Fibroblast of lung (primary cell): ENCODE measurements at regions not wholly inside any gene's neighbourhood (a gene's known extent, or its start where the extent isn't known, plus 50 kb on each side); places are given as distances from the start of the nearest gene placed in this dataset.

Source experiments
- DNase-seq, 2 donors: peaks; one replicate each; pipeline versions ENCODE4 v3.0.0 to v3.0.0-alpha.2; 2010; ENCODE audit warnings: low read depth in 2 of 2
- H2AFZ ChIP-seq: 2 replicates; pipeline ENCODE4 v1.5.1; 2012; ENCODE audit warnings: low read length, control low read depth, inconsistent platforms
- H3K27ac ChIP-seq: 2 replicates; pipeline ENCODE4 v1.5.1; 2011; ENCODE audit warnings: low read length, control low read depth; ENCODE audit not compliant: insufficient read depth
- H3K27me3 ChIP-seq: 2 replicates; pipeline ENCODE4 v1.5.1; 2011; ENCODE audit warnings: mild to moderate bottlenecking, low read length; ENCODE audit not compliant: control insufficient read depth, insufficient read depth
- H3K36me3 ChIP-seq: 2 replicates; pipeline ENCODE4 v1.5.1; 2011; ENCODE audit warnings: low read length; ENCODE audit not compliant: control insufficient read depth, insufficient read depth
- H3K4me1 ChIP-seq: 2 replicates; pipeline ENCODE4 v1.5.1; 2011; ENCODE audit warnings: low read length; ENCODE audit not compliant: control insufficient read depth, insufficient read depth; ENCODE audit errors: extremely low read depth
- H3K4me2 ChIP-seq: 2 replicates; pipeline ENCODE4 v1.5.1; 2011; ENCODE audit warnings: low read length, control low read depth; ENCODE audit not compliant: insufficient read depth; ENCODE audit errors: extremely low read depth
- H3K4me3 ChIP-seq, 4 experiments: fragments of 200-600 bp in 1 of 4; sonication (generic) in 1 of 4; replicated peaks in 1 of 4; 2 replicates each; pipeline ENCODE4 v1.5.1; 2011 to 2016; ENCODE audit warnings: low read length in 4 of 4, low read depth in 3 of 4, mild to moderate bottlenecking in 3 of 4, control low read depth in 2 of 4, inconsistent platforms in 1 of 4, mixed read lengths in 1 of 4; ENCODE audit not compliant: insufficient read depth in 1 of 4; ENCODE audit errors: control extremely low read depth in 1 of 4
- H3K79me2 ChIP-seq: 2 replicates; pipeline ENCODE4 v1.5.1; 2012; ENCODE audit warnings: mild to moderate bottlenecking, low read length, inconsistent platforms; ENCODE audit not compliant: control insufficient read depth, insufficient read depth
- H3K9ac ChIP-seq: 2 replicates; pipeline ENCODE4 v1.5.1; 2011; ENCODE audit warnings: mild to moderate bottlenecking, low read length, control low read depth; ENCODE audit not compliant: insufficient read depth
- H3K9me3 ChIP-seq: 2 replicates; pipeline ENCODE4 v1.5.1; 2012; ENCODE audit warnings: low read depth, low read length; ENCODE audit not compliant: control insufficient read depth, insufficient read depth
- H4K20me1 ChIP-seq: 2 replicates; pipeline ENCODE4 v1.5.1; 2011; ENCODE audit warnings: low read length; ENCODE audit not compliant: control insufficient read depth, insufficient read depth; ENCODE audit errors: extremely low read depth
- EZH2 ChIP-seq: IDR thresholded peaks from 2 replicates; pipeline ENCODE4 v1.5.1; 2012; ENCODE audit warnings: low read length, control low read depth, mild to moderate bottlenecking; ENCODE audit errors: missing control alignments
- TF ChIP-seq, protein P1 (sequence below), 2 donors: IDR thresholded peaks in 1 of 2; conservative IDR thresholded peaks in 1 of 2; 1 replicate in 1 of 2; 2 replicates in 1 of 2; pipeline ENCODE4 v1.5.1; 2011 to 2012; ENCODE audit warnings: low read length in 2 of 2, control low read depth in 1 of 2, inconsistent platforms in 1 of 2, low read depth in 1 of 2, mild to moderate bottlenecking in 1 of 2

DNA sequence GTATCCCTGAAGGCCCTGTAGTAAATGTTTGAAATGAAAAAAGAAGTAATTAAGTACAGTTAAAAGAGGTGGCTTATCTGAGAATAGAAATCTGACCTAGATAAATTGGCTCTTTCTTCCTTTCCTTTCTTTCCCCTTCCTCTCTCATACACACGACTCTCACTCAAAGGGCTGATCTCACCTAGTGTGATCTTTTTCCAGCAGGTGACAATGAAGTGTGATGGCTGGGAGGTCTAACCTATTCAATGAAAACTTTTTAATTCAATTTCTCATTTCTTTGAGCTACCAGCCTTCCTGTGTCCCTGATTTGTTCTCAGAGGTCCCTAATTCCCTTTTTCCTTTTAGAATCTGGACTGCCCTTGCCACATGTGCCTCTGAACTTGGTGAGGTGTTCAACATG, 118.0 kb upstream of the RIMS1 start:
- no peaks in the 10 kb centered on the region for H3K4me1 ChIP-seq
- H4K20me1 ChIP-seq: no peaks in the 10 kb centered on the region
- DNase-seq: no peak
- no peak overlapping the region for H2AFZ ChIP-seq
- TF ChIP-seq, protein P1, sequence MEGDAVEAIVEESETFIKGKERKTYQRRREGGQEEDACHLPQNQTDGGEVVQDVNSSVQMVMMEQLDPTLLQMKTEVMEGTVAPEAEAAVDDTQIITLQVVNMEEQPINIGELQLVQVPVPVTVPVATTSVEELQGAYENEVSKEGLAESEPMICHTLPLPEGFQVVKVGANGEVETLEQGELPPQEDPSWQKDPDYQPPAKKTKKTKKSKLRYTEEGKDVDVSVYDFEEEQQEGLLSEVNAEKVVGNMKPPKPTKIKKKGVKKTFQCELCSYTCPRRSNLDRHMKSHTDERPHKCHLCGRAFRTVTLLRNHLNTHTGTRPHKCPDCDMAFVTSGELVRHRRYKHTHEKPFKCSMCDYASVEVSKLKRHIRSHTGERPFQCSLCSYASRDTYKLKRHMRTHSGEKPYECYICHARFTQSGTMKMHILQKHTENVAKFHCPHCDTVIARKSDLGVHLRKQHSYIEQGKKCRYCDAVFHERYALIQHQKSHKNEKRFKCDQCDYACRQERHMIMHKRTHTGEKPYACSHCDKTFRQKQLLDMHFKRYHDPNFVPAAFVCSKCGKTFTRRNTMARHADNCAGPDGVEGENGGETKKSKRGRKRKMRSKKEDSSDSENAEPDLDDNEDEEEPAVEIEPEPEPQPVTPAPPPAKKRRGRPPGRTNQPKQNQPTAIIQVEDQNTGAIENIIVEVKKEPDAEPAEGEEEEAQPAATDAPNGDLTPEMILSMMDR (conservative IDR thresholded peaks at IDR 0.05 in 1 of 2, IDR thresholded peaks at IDR 0.05 in 1 of 2; ENCODE audit: low read depth in 1 of 2, low read length in 2 of 2): no peak
- no peak for TF ChIP-seq EZH2
- no peak overlapping the region for H3K4me2 ChIP-seq
- H3K9ac ChIP-seq: no peak overlapping the region
- no peaks in the 10 kb centered on the region for H3K27me3 ChIP-seq
- H3K27ac ChIP-seq: no peak overlapping the region
- no peak overlapping the region for H3K4me3 ChIP-seq
- H3K79me2 ChIP-seq: no peaks in the 10 kb centered on the region
- no peaks in the 10 kb centered on the region for H3K36me3 ChIP-seq
- no peaks in the 10 kb centered on the region for H3K9me3 ChIP-seq

DNA sequence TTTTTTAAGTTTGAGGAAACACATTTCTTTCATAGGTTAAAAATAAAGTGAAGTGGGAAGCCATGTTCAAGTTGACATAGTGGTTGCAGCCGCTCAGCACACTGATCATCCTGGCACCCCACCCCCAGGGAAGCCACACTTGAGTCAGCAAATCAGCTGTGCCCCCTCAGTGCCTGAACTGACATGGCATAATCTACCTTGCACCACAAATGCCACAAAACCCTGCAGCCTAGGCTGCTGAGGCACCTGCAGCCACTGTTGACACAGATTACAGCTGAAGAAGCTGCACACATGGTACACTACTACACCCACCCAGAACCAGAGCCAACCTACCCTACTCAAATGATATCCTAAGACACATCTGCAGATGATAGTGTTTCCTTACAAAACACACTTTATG, 77.5 kb upstream of the RIMS1 start:
- Histone ChIP-seq H3K27me3 (no peaks in the 10 kb centered on the region), H3K36me3 (no peaks in the 10 kb centered on the region), H3K9ac (no peak overlapping the region), H2AFZ (no peak overlapping the region), H3K9me3 (no peaks in the 10 kb centered on the region), H3K4me1 (no peaks in the 10 kb centered on the region), H3K27ac (no peak overlapping the region), H4K20me1 (no peaks in the 10 kb centered on the region), H3K4me3 (no peak overlapping the region), H3K4me2 (no peak overlapping the region), H3K79me2 (no peaks in the 10 kb centered on the region)
- DNase-seq: no peak
- no peak for TF ChIP-seq EZH2
- TF ChIP-seq, protein P1 (conservative IDR thresholded peaks at IDR 0.05 in 1 of 2, IDR thresholded peaks at IDR 0.05 in 1 of 2; ENCODE audit: low read depth in 1 of 2, low read length in 2 of 2): no peak

DNA sequence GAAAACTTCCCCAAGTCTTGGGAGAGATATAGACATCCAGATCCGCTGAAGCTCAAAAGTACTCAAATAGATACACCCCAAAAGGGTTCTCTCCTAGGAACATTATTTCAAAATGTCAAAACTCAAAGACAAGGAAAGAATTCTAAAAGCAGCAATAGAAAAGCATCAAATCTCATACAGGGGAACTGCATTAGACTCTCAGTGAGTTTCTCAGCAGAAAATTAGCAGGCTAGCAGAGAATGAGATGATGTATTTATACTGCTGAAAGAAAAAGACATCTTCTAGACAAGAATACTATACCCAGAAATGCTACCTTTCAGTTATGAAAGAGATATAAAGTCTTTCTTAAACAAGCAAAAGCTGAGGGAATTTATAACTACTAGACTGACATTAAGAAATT, 75.5 kb upstream of the RIMS1 start:
- H4K20me1 ChIP-seq: no peaks in the 10 kb centered on the region
- DNase-seq: no peak
- no peak for TF ChIP-seq EZH2
- TF ChIP-seq, protein P1 (conservative IDR thresholded peaks at IDR 0.05 in 1 of 2, IDR thresholded peaks at IDR 0.05 in 1 of 2; ENCODE audit: low read depth in 1 of 2, low read length in 2 of 2): no peak
- H3K9ac ChIP-seq: no peak overlapping the region
- no peaks in the 10 kb centered on the region for H3K36me3 ChIP-seq
- H2AFZ ChIP-seq: no peak overlapping the region
- no peak overlapping the region for H3K4me3 ChIP-seq
- no peaks in the 10 kb centered on the region for H3K4me1 ChIP-seq
- H3K9me3 ChIP-seq: no peaks in the 10 kb centered on the region
- no peaks in the 10 kb centered on the region for H3K27me3 ChIP-seq
- H3K79me2 ChIP-seq: no peaks in the 10 kb centered on the region
- H3K27ac ChIP-seq: no peak overlapping the region
- no peak overlapping the region for H3K4me2 ChIP-seq
